A549 (cell line): ENCODE measurements at regions not wholly inside any gene's neighbourhood (a gene's known extent, or its start where the extent isn't known, plus 50 kb on each side); places are given as distances from the start of the nearest gene placed in this dataset.

ENCODE experiments used
- ATAC-seq, 2 experiments: fragments of 200-7000 bp in 1 of 2; fragments of >200 bp in 1 of 2; cut with Nextera tagmentation in 1 of 2; cut with Tn5 transposase in 1 of 2; 3 replicates each; pipeline versions ENCODE4 v1.8.0 to v1.9.1; 2018 to 2020; ENCODE audit warnings: mild to moderate bottlenecking in 1 of 2, moderate library complexity in 1 of 2
- CTCF ChIA-PET: fragments of 300-600 bp; sonication (Branson Sonifier 250); formaldehyde crosslinking; extraction: SDS; loops from one replicate; lab custom pipeline; 2021; ENCODE audit warnings: antibody characterized with exemption, inconsistent platforms; lab: Yijun Ruan, JAX
- POLR2A ChIA-PET: fragments of 350-600 bp; formaldehyde crosslinking; extraction: SDS; loops from one replicate; lab custom pipeline; 2021; ENCODE audit warnings: antibody characterized with exemption, inconsistent platforms; lab: Yijun Ruan, JAX
- DNase-seq, 2 experiments: peaks; one replicate each; pipeline versions ENCODE4 v3.0.0 to v3.0.0-alpha.2; 2011 to 2016; ENCODE audit warnings: low read depth in 1 of 2, low spot score in 1 of 2
- FAIRE-seq: peaks from 2 replicates; lab custom pipeline; 2011; peaks lifted over from hg19 to GRCh38; lab: Jason Lieb, UNC
- H3K27ac ChIP-seq, 2 experiments: fragments of >200 bp; sonication (Bioruptor Twin); formaldehyde crosslinking; 3 replicates each; pipeline ENCODE4 v1.5.1; 2016 to 2017
- H3K4me1 ChIP-seq: fragments of >200 bp; sonication (Bioruptor Twin); formaldehyde crosslinking; 3 replicates; pipeline ENCODE4 v1.6.1; 2016
- H3K4me2 ChIP-seq: fragments of >200 bp; sonication (Bioruptor Twin); formaldehyde crosslinking; 3 replicates; pipeline ENCODE4 v1.6.1; 2016
- H3K4me3 ChIP-seq: fragments of >200 bp; sonication (Bioruptor Twin); formaldehyde crosslinking; 3 replicates; pipeline ENCODE4 v1.5.1; 2016
- H3K9me3 ChIP-seq: fragments of >200 bp; sonication (Bioruptor Twin); formaldehyde crosslinking; 3 replicates; pipeline ENCODE4 v1.6.1; 2016
- ATOH8 ChIP-seq: fragments of 250-450 bp; sonication (Bioruptor Pico); IDR thresholded peaks from 2 replicates; pipeline ENCODE4 v1.5.0; 2020; ENCODE audit warnings: low read depth, mild to moderate bottlenecking, moderate library complexity
- CTCF ChIP-seq: fragments of >200 bp; sonication (Bioruptor Twin); formaldehyde crosslinking; IDR thresholded peaks from 3 replicates; pipeline ENCODE4 v1.5.1; 2016
- EHMT2 ChIP-seq: fragments of 200-600 bp; sonication (generic); IDR thresholded peaks from 2 replicates; pipeline ENCODE4 v1.6.1; 2016; ENCODE audit warnings: antibody characterized with exemption, low read depth, mild to moderate bottlenecking, moderate library complexity
- HOXB5 ChIP-seq: fragments of 250-450 bp; sonication (Bioruptor Pico); IDR thresholded peaks from 2 replicates; pipeline ENCODE4 v1.5.0; 2020; ENCODE audit warnings: mild to moderate bottlenecking, moderate library complexity
- KDM1A ChIP-seq: fragments of 200-600 bp; sonication (generic); IDR thresholded peaks from 2 replicates; pipeline ENCODE4 v1.6.1; 2016; ENCODE audit warnings: low read depth, mild to moderate bottlenecking
- NPAS2 ChIP-seq: fragments of 250-450 bp; sonication (Bioruptor Pico); IDR thresholded peaks from 2 replicates; pipeline ENCODE4 v1.8.0; 2022; ENCODE audit warnings: mild to moderate bottlenecking, moderate library complexity, borderline replicate concordance
- PHF8 ChIP-seq: fragments of 200-600 bp; sonication (generic); IDR thresholded peaks from 2 replicates; pipeline ENCODE4 v1.6.1; 2016; ENCODE audit warnings: low read depth, mild to moderate bottlenecking, antibody characterized with exemption, moderate library complexity, borderline replicate concordance
- POLR2AphosphoS2 ChIP-seq: conservative IDR thresholded peaks from 2 replicates; pipeline ENCODE4 v1.6.1; 2012; ENCODE audit warnings: low read length, improper control_type of control experiment, inconsistent platforms
- RARB ChIP-seq: fragments of 250-450 bp; sonication (Bioruptor Pico); IDR thresholded peaks from 2 replicates; pipeline ENCODE4 v1.8.0; 2021; ENCODE audit warnings: mild to moderate bottlenecking, moderate library complexity
- REST ChIP-seq: fragments of 200-600 bp; sonication (generic); IDR thresholded peaks from 2 replicates; pipeline ENCODE4 v1.6.1; 2016; ENCODE audit warnings: antibody characterized with exemption, mild to moderate bottlenecking, moderate library complexity
- RNF2 ChIP-seq: fragments of 200-600 bp; sonication (generic); IDR thresholded peaks from 2 replicates; pipeline ENCODE4 v1.6.1; 2016; ENCODE audit warnings: low read depth, mild to moderate bottlenecking, antibody characterized with exemption, moderate library complexity, borderline replicate concordance
- SREBF2 ChIP-seq: fragments of 450-650 bp; IDR thresholded peaks from 2 replicates; pipeline ENCODE4 v1.6.1; 2014; ENCODE audit warnings: mild to moderate bottlenecking, moderate library complexity
- TFCP2L1 ChIP-seq: fragments of 250-450 bp; sonication (Bioruptor Pico); IDR thresholded peaks from 2 replicates; pipeline ENCODE4 v1.5.0; 2021; ENCODE audit warnings: mild to moderate bottlenecking
- TP53 ChIP-seq: fragments of 250-450 bp; sonication (Bioruptor Pico); IDR thresholded peaks from 2 replicates; pipeline ENCODE4 v1.5.0; 2021; ENCODE audit warnings: mild to moderate bottlenecking, moderate library complexity
- ZNF302 ChIP-seq: fragments of 250-450 bp; sonication (Bioruptor Pico); IDR thresholded peaks from 2 replicates; pipeline ENCODE4 v1.9.0; 2021; ENCODE audit warnings: inconsistent platforms, mild to moderate bottlenecking, moderate library complexity
- WGBS: methylation state at CpG from one replicate; pipeline ENCODE4 v1.1.6; 2017; ENCODE audit errors: missing lambda C conversion rate; 5-methylcytosine and 5-hydroxymethylcytosine counted together
- TF ChIP-seq, protein P1 (sequence below): IDR thresholded peaks from 2 replicates; pipeline ENCODE4 v1.6.1; 2012

GRCh38 chr15:77706482-77707244 lies 74.0 kb upstream of the LINGO1 start:
- DNase-seq (no peak), FAIRE-seq (no peak), ATAC-seq (no peak)
- no peak overlapping the region for H3K4me3 ChIP-seq
- ChIA-PET CTCF (interaction anchor here (0.6 to 1.9 kb wide), 10 partner anchors 10 to 115 kb away, joined by 3 to 7 read pairs (median 3); no protein-coding TSS in a partner anchor), POLR2A (no interaction called here)
- 0% methylated on average over 5 of the region's 5 CpGs for whole genome bisulfite sequencing
- H3K4me1 ChIP-seq = no peaks in the 10 kb centered on the region
- H3K9me3 ChIP-seq = no peaks in the 10 kb centered on the region
- no peak for TF ChIP-seq RARB (CRISPR knock-in tag)
- TF ChIP-seq PHF8 = no peak
- TF ChIP-seq KDM1A = no peak
- no peak for TF ChIP-seq ATOH8 (CRISPR knock-in tag)
- H3K27ac ChIP-seq = no peak overlapping the region
- no peak overlapping the region for H3K4me2 ChIP-seq

DNA sequence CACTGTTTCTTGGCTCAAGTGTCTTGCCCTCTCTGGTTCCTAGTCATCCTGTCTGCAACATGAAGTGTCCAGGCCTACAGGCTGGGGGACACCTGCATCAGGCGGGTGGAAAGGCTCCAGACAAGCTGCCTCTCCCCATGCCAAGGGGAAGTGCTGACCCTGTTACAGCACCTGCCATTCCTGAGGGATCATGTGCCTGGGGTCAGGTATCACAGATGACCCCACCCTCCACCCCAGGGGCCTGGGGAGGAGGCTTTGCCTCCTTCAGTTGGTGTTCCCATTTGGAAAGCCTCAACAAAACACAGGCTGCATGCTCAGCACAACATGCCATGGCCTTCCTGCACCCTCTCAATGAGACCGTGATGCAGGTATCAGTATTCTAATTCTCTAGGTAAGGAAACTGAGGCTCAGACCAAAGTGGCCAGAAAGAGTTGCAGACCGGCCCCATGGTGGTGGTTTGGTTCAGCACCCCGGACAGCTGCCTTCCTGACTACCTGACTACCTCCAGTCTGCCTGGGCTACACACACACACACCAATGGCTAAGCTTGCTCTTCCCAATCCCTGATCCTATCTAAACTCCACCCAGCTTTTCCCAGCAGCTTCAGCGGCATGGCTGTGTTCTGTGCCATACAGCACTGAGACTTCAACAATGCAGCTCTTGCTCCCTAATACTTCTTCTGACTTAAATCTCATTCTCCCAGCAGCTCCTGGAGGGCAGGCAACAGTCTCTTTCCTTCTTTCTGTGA lies 69.7 kb upstream of the LINGO1 start:
- Histone ChIP-seq H3K4me3 (no peak overlapping the region), H3K4me2 (no peak overlapping the region), H3K27ac (no peak overlapping the region), H3K9me3 (no peaks in the 10 kb centered on the region), H3K4me1 (no peaks in the 10 kb centered on the region)
- DNase-seq (peak; percentile 37 to 52), FAIRE-seq (no peak), ATAC-seq (peak; percentile 62 to 65; a peak in 5 of 6 replicates)
- WGBS = 32% methylated on average over 5 of the region's 5 CpGs
- POLR2A ChIA-PET = no interaction called here
- TF ChIP-seq EHMT2 (peak; percentile 54; the same call in 1 of the 2 replicates), CTCF (no peak), TP53 (no peak), NPAS2 (CRISPR knock-in tag) (no peak), TFCP2L1 (CRISPR knock-in tag) (no peak), HOXB5 (no peak), SREBF2 (no peak), RNF2 (no peak), REST (peak; percentile 94)
- CTCF ChIA-PET = interaction anchor here (1.0 to 2.7 kb wide), 6 partner anchors 12 to 119 kb away, joined by 3 to 9 read pairs (median 4); partner anchors contain the start of gene LINGO1

GRCh38 chr15:77698481-77698880 lies 65.8 kb upstream of the LINGO1 start:
- TF ChIP-seq TP53 (no peak), HOXB5 (no peak), ZNF302 (CRISPR knock-in tag) (no peak), POLR2AphosphoS2 (no peak)
- TF ChIP-seq, protein P1, sequence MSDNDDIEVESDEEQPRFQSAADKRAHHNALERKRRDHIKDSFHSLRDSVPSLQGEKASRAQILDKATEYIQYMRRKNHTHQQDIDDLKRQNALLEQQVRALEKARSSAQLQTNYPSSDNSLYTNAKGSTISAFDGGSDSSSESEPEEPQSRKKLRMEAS = no peak
- ChIA-PET CTCF (interaction anchor here (0.8 kb wide), 1 partner anchor 16 kb away, joined by 4 read pairs; no protein-coding TSS in a partner anchor), POLR2A (no interaction called here)
- no peak for FAIRE-seq
- no peak for ATAC-seq
- Histone ChIP-seq H3K27ac (no peak overlapping the region), H3K9me3 (no peaks in the 10 kb centered on the region), H3K4me1 (no peaks in the 10 kb centered on the region), H3K4me2 (no peak overlapping the region), H3K4me3 (no peak overlapping the region)
- no peak for DNase-seq
- 23% methylated on average over 10 of the region's 10 CpGs for WGBS
